Thymus (tissue), 11 donors: ENCODE measurements at regions not wholly inside any gene's neighbourhood (a gene's known extent, or its start where the extent isn't known, plus 50 kb on each side); places are given as distances from the start of the nearest gene placed in this dataset.

Source experiments
- DNase-seq, 9 donors: peaks; one replicate each; pipeline ENCODE4 v3.0.0-alpha.2; 2013; ENCODE audit warnings: low spot score in 9 of 9, low read depth in 6 of 9, missing footprints in 1 of 9
- H3K27ac ChIP-seq, 2 donors: one replicate each; pipeline ENCODE4 v1.5.1; 2013; ENCODE audit warnings: control low read depth in 1 of 2, low read depth in 1 of 2, low read length in 1 of 2, mild to moderate bottlenecking in 1 of 2, moderate library complexity in 1 of 2
- H3K27me3 ChIP-seq, 2 donors: one replicate each; pipeline ENCODE4 v1.5.1; 2013; ENCODE audit warnings: low read length in 1 of 2; ENCODE audit not compliant: control insufficient read depth in 2 of 2, insufficient read depth in 1 of 2
- H3K36me3 ChIP-seq, 2 donors: one replicate each; pipeline ENCODE4 v1.5.1; 2013; ENCODE audit warnings: low read length in 1 of 2, mild to moderate bottlenecking in 1 of 2, moderate library complexity in 1 of 2; ENCODE audit not compliant: control insufficient read depth in 2 of 2, insufficient read depth in 2 of 2
- H3K4me1 ChIP-seq, 2 donors: one replicate each; pipeline ENCODE4 v1.5.1; 2013; ENCODE audit warnings: low read length in 2 of 2; ENCODE audit not compliant: control insufficient read depth in 2 of 2, insufficient read depth in 2 of 2
- H3K4me3 ChIP-seq, 2 donors: one replicate each; pipeline ENCODE4 v1.5.1; 2013; ENCODE audit warnings: low read length in 2 of 2, control low read depth in 1 of 2, mild to moderate bottlenecking in 1 of 2
- H3K9me3 ChIP-seq, 2 donors: one replicate each; pipeline ENCODE4 v1.5.1; 2013; ENCODE audit warnings: low read length in 1 of 2, mild to moderate bottlenecking in 1 of 2; ENCODE audit not compliant: control insufficient read depth in 2 of 2, insufficient read depth in 1 of 2
- WGBS: extraction: QIAGEN DNeasy Blood & Tissue Kit; methylation state at CpG from one replicate; pipeline ENCODE4 v1.1.7; 2013; 5-methylcytosine and 5-hydroxymethylcytosine counted together
- donor health status: healthy.

DNA sequence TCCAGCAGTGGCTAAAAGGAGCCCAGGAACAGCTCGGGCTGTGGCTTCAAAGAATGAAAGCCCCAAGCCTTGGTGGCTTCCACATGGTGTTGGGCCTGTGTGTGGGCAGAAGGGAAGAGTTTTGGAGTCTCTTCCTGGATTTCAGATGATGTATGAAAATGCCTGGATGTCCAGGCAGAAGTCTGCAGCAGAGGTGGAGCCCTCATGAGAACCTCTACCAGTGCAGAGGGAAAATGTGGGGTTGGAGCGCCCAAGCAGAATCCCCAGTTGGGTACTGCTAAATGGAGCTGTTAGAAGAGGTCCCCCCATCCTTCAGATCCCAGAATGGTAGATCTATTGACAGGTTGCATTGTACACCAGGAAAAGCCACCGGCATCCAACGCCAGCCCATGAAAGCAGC lies 412.1 kb downstream of the TDRD15 start:
- no peaks in the 10 kb centered on the region for H3K27me3 ChIP-seq
- H3K27ac ChIP-seq = no peak overlapping the region
- no peaks in the 10 kb centered on the region for H3K4me1 ChIP-seq
- 69% methylated on average over 4 of the region's 4 CpGs for WGBS
- DNase-seq = no peak
- no peaks in the 10 kb centered on the region for H3K36me3 ChIP-seq
- peaks cover 1 to 12% of the 10 kb centered on the region in 2 donors for H3K9me3 ChIP-seq
- H3K4me3 ChIP-seq = no peak overlapping the region

DNA sequence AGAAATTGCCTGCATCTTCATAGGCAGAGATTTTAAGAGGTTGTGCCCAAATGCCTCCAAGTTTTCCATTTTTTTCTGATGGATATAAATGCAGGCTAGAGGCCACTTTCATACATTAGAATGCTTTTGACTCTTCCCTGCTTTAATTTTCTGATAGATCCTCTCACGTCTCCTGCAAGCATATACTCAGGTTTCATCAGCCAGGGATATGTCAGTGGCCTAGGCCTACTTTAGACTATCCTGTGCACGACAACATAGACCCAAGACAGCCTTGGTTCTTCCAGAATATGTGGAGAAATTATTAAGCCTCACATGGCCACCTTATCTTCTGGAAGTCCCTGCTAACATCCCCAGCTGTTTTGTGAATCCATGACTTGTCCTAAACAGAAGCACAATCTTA lies 415.9 kb downstream of the TDRD15 start:
- Histone ChIP-seq H3K4me1 (no peaks in the 10 kb centered on the region), H3K36me3 (no peaks in the 10 kb centered on the region), H3K9me3 (peaks cover 1 to 12% of the 10 kb centered on the region in 2 donors), H3K4me3 (no peak overlapping the region), H3K27ac (no peak overlapping the region), H3K27me3 (no peaks in the 10 kb centered on the region)
- 85% methylated on average over 2 of the region's 2 CpGs for WGBS
- no peak for DNase-seq

DNA sequence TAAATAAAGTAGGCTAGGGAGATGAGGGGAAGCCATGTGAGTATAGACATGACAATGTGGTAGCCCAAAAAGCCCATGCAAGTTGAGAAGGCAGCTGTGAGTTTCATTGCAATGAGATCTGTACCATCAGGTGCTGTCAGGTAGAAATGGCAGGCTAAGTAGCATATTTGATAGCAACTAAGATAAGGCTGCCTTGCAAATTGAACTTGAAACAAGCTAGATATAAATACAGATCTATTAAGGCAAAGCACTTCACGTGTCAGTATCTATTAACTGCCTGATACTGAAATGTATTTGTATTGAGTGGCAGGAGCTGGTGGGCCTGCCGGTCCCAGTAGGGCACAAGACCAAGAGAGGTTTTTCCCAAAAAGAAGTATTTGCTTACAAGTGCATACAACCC lies 419.9 kb downstream of the TDRD15 start:
- no peak for DNase-seq
- no peaks in the 10 kb centered on the region for H3K27me3 ChIP-seq
- H3K4me1 ChIP-seq = no peaks in the 10 kb centered on the region
- H3K9me3 ChIP-seq = peaks cover 0 to 4% of the 10 kb centered on the region in 2 donors
- WGBS = 86% methylated on average over 2 of the region's 2 CpGs
- H3K4me3 ChIP-seq = no peak overlapping the region
- no peak overlapping the region for H3K27ac ChIP-seq
- H3K36me3 ChIP-seq = no peaks in the 10 kb centered on the region

DNA sequence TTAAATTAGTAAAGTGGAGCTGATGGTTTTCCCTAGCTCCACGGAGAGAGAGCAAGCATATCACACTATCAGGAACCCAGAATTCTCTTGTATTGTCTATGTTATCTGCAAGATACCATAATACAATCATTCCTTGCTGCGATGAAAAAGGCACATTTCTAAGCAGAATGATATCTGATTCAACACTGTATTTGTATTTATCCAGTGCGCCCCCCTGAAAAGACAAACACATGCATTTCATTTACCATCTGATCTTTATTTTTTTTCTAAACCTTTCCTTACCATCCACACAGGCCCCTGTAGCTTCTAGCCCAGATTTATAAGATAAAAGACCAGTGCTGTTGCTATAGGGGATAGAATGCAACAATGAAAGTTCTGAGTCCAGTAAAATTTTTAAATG lies 420.6 kb downstream of the TDRD15 start:
- 87% methylated on average over 3 of the region's 3 CpGs for WGBS
- H3K36me3 ChIP-seq = no peaks in the 10 kb centered on the region
- DNase-seq = no peak
- no peak overlapping the region for H3K4me3 ChIP-seq
- no peak overlapping the region for H3K27ac ChIP-seq
- no peaks in the 10 kb centered on the region for H3K27me3 ChIP-seq
- H3K4me1 ChIP-seq = no peaks in the 10 kb centered on the region
- H3K9me3 ChIP-seq = no peaks in the 10 kb centered on the region

DNA sequence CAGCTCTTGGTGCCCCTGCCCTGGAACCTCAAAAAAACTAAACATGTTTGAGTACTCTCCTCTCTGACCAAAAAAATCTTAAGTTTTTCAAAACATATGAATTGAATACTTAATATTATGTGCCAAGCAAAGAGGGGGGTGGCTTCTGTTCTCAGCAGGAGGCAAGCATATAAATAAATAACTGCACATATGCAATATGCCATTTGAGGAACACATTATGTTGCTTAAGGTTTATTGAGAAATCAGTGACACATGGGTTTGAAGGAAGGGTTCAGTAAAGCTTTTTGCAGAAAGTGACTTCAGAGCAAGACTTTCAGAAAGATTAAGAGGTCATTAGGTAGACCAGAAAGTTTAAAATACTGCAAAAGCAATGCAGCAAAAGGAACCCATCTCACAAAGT lies 429.2 kb downstream of the TDRD15 start:
- Histone ChIP-seq H3K9me3 (no peaks in the 10 kb centered on the region), H3K36me3 (no peaks in the 10 kb centered on the region), H3K4me3 (no peak overlapping the region), H3K27ac (no peak overlapping the region), H3K27me3 (no peaks in the 10 kb centered on the region), H3K4me1 (no peaks in the 10 kb centered on the region)
- no peak for DNase-seq

DNA sequence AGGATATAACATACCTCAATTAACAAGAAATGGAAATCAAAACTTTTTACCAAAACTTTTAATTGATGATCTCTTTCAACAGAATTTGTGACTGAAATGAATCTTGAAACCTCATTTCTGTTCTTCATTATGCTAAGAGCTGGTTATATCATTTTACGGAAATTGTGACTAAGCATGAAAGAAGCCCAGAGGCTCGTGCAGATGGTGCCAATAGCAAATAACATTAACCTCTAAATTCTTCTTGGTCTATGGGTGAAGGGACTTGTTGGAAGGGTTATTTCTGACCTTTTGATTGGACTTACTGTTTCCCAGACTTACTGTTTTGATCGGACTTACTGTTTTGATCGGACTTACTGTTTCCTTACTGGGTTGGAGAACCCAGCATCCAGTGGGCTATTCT lies 435.6 kb downstream of the TDRD15 start:
- H3K9me3 ChIP-seq = no peaks in the 10 kb centered on the region
- H3K27me3 ChIP-seq = no peaks in the 10 kb centered on the region
- WGBS = 91% methylated on average over 4 of the region's 4 CpGs
- H3K36me3 ChIP-seq = no peaks in the 10 kb centered on the region
- no peak overlapping the region for H3K27ac ChIP-seq
- H3K4me1 ChIP-seq = no peaks in the 10 kb centered on the region
- H3K4me3 ChIP-seq = no peak overlapping the region
- DNase-seq = no peak

DNA sequence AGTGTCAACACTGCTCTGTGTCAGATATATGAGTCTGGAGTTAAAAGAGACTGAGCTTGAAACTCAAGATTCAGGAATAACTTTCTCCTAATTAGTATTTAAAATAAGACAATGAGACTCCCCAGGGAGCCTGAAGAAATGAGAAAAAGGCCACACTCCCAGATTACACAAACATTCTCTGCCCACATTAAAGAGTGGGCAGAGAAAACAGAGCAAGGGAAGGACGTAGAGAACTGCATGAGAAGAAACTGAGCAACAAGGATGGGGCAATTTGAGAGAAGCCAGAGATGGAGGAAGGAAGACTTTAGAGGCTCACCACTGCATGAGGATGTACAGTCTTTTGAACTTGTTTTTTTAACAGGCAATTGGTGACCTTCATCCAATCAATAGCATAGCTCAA lies 438.2 kb downstream of the TDRD15 start:
- H3K9me3 ChIP-seq = no peaks in the 10 kb centered on the region
- H3K27me3 ChIP-seq = no peaks in the 10 kb centered on the region
- no peak overlapping the region for H3K4me3 ChIP-seq
- no peak for DNase-seq
- H3K4me1 ChIP-seq = no peaks in the 10 kb centered on the region
- no peak overlapping the region for H3K27ac ChIP-seq
- 0% methylated on average over 1 of the region's 1 CpG for WGBS
- H3K36me3 ChIP-seq = no peaks in the 10 kb centered on the region

DNA sequence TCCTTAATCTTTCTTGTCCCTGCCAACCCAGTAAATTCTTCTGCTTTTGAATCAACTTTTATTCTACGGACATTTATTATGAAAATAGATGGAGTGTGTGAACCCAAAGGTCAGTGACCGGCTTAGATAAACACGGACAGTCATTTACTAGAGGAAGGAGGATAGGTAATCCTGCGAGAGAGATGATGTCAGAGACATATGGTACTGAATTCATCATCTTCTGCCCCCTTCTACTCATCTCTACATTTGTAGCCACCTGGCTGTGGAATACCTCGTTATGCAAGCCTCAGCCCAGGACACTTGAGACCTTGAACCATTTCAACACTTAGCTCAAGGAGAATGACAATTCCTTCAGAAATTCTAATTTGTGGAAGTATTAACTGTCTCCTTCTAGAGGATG lies 443.6 kb downstream of the TDRD15 start:
- Histone ChIP-seq H3K27me3 (no peaks in the 10 kb centered on the region), H3K27ac (no peak overlapping the region), H3K36me3 (no peaks in the 10 kb centered on the region), H3K4me1 (no peaks in the 10 kb centered on the region), H3K4me3 (no peak overlapping the region), H3K9me3 (no peaks in the 10 kb centered on the region)
- 87% methylated on average over 5 of the region's 5 CpGs for WGBS
- no peak for DNase-seq

DNA sequence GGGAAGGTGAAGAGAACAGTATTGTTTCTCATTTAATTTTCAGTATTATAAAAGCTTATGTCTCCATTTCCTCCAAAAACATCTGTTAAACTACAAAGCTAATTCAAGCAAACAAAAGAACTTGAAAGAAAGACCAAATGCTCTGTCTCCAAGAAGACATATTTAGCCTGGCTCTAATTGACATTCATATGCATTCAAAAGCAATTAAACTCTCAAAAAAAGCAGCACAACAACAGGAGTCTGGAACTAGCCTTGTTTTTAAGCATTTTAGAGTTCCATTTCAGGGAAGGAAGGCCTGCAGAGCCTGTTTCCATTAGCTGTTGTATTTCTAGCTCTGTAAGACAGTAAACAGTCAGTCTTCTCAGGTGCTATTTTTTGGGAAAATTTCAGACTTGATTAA lies 447.9 kb downstream of the TDRD15 start:
- no peak overlapping the region for H3K27ac ChIP-seq
- no peaks in the 10 kb centered on the region for H3K4me1 ChIP-seq
- no peaks in the 10 kb centered on the region for H3K36me3 ChIP-seq
- H3K27me3 ChIP-seq = no peaks in the 10 kb centered on the region
- H3K9me3 ChIP-seq = peaks cover 0 to 4% of the 10 kb centered on the region in 2 donors
- DNase-seq = no peak
- H3K4me3 ChIP-seq = no peak overlapping the region

DNA sequence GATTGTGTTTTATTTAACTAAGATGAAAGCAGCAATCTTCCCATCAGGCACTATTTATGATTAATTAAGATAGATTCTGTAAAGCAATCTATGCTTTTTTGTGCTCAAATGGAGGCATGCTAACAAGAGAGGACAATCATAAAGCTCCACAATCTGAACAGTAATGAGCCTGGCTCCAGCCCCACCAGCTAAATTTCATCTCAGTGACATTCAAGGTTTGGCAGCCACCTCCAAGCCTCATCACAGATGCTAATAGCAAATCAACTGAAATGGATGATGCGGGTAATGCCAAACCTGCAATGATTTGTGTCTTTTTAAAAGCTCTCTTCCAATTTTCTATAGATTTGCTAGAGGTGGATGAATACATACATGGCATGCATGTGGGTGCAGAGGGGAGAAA lies 456.6 kb downstream of the TDRD15 start:
- H3K4me1 ChIP-seq = no peaks in the 10 kb centered on the region
- WGBS = 95% methylated on average over 1 of the region's 1 CpG
- no peak overlapping the region for H3K4me3 ChIP-seq
- H3K36me3 ChIP-seq = no peaks in the 10 kb centered on the region
- no peaks in the 10 kb centered on the region for H3K27me3 ChIP-seq
- peaks cover 0 to 4% of the 10 kb centered on the region in 2 donors for H3K9me3 ChIP-seq
- H3K27ac ChIP-seq = no peak overlapping the region
- DNase-seq = no peak
